ENCODE measurements at regions not wholly inside any gene's neighbourhood (a gene's known extent, or its start where the extent isn't known, plus 50 kb on each side); places are given as distances from the start of the nearest gene placed in this dataset.
A peak's percentile ranks its signal among the peaks of the same experiment; 100 is the strongest.
"Not testable (repeated sequence)": the region's sequence is repeated elsewhere in the genome, so short reads cannot be mapped to it uniquely, and the experiment has no call there.

- DNase-seq, result no peak
Observed at GRCh38 chr3:107128946-107129345, 248.3 kb upstream of the CCDC54 start.

GRCh38 chr3:107130089-107130700 is 247.0 kb upstream of the CCDC54 start:
- DNase-seq, result no peak

GRCh38 chr3:107132674-107133073 is 244.6 kb upstream of the CCDC54 start:
- DNase-seq, result peak; percentile 69

- DNase-seq, result peak; percentile 58
Observed at GRCh38 chr3:107133891-107134290, 243.3 kb upstream of the CCDC54 start.

- DNase-seq, result no peak
Observed at GRCh38 chr3:107142171-107142570, 235.1 kb upstream of the CCDC54 start.

GRCh38 chr3:107142786-107143575 is 234.3 kb upstream of the CCDC54 start:
- peak; percentile 90 for DNase-seq

- DNase-seq, result no peak
Observed at GRCh38 chr3:107150675-107151074, 226.6 kb upstream of the CCDC54 start.

GRCh38 chr3:107153981-107154380 is 223.3 kb upstream of the CCDC54 start:
- DNase-seq, result no peak

- DNase-seq, result no peak
Observed at GRCh38 chr3:107172411-107172810, 204.8 kb upstream of the CCDC54 start.

- DNase-seq, result peak; percentile 86
Observed at GRCh38 chr3:107184375-107184774, 192.9 kb upstream of the CCDC54 start.

- DNase-seq, result no peak
Observed at GRCh38 chr3:107188262-107188661, 189.0 kb upstream of the CCDC54 start.

GRCh38 chr3:107189158-107189791 is 188.0 kb upstream of the CCDC54 start:
- DNase-seq, result no peak

GRCh38 chr3:107193116-107193515 is 184.1 kb upstream of the CCDC54 start:
- no peak for DNase-seq

GRCh38 chr3:107198581-107199181 is 178.6 kb upstream of the CCDC54 start:
- DNase-seq, result no peak

GRCh38 chr3:107201146-107201545 is 176.1 kb upstream of the CCDC54 start:
- DNase-seq, result no peak

GRCh38 chr3:107202885-107203284 is 174.4 kb upstream of the CCDC54 start:
- DNase-seq, result not testable (repeated sequence)

- DNase-seq, result no peak
Observed at GRCh38 chr3:107204121-107204520, 173.1 kb upstream of the CCDC54 start.

GRCh38 chr3:107205358-107205757 is 171.9 kb upstream of the CCDC54 start:
- no peak for DNase-seq

- no peak for DNase-seq
Observed at GRCh38 chr3:107206141-107206540, 171.1 kb upstream of the CCDC54 start.

- no peak for DNase-seq
Observed at GRCh38 chr3:107206945-107207344, 170.3 kb upstream of the CCDC54 start.

- DNase-seq, result peak; percentile 80
Observed at GRCh38 chr3:107208100-107208499, 169.1 kb upstream of the CCDC54 start.

- DNase-seq, result no peak
Observed at GRCh38 chr3:107208796-107209195, 168.4 kb upstream of the CCDC54 start.

- no peak for DNase-seq
Observed at GRCh38 chr3:107209302-107209990, 167.8 kb upstream of the CCDC54 start.

All from islet precursor cell (in vitro differentiated cells).